Liver (tissue), 3 donors: ENCODE measurements at regions not wholly inside any gene's neighbourhood (a gene's known extent, or its start where the extent isn't known, plus 50 kb on each side); places are given as distances from the start of the nearest gene placed in this dataset.

Experiments
- ATF3 ChIP-seq: IDR thresholded peaks from 2 replicates; pipeline ENCODE4 v1.6.1; 2016; ENCODE audit warnings: antibody characterized with exemption
- CTCF ChIP-seq: fragments of 150-350 bp; IDR thresholded peaks from 2 replicates; pipeline ENCODE4 v1.5.1; 2017; ENCODE audit warnings: improper control_type of control experiment, low read depth, low read length; ENCODE audit not compliant: missing input control
- GABPA ChIP-seq, 2 donors: IDR thresholded peaks in 1 of 2; conservative IDR thresholded peaks in 1 of 2; 2 replicates each; pipeline ENCODE4 v1.6.1; 2016; ENCODE audit warnings: antibody characterized with exemption in 2 of 2, mild to moderate bottlenecking in 1 of 2, moderate library complexity in 1 of 2
- MAX ChIP-seq: IDR thresholded peaks from 2 replicates; pipeline ENCODE4 v1.6.1; 2016; ENCODE audit warnings: antibody characterized with exemption
- NR2F2 ChIP-seq: IDR thresholded peaks from 2 replicates; pipeline ENCODE4 v1.6.1; 2016; ENCODE audit warnings: antibody characterized with exemption
- TAF1 ChIP-seq: conservative IDR thresholded peaks from 2 replicates; pipeline ENCODE4 v1.6.1; 2016; ENCODE audit warnings: antibody characterized with exemption, mild to moderate bottlenecking
- donor health status: healthy.
- donor health status: healthy.

GRCh38 chr6:169868458-169868857, 117.0 kb downstream of the ERMARD start:
- TF ChIP-seq GABPA (IDR thresholded peaks at IDR 0.05 in 1 of 2, conservative IDR thresholded peaks at IDR 0.05 in 1 of 2): no peak
- TF ChIP-seq MAX: no peak
- no peak for TF ChIP-seq CTCF
- TF ChIP-seq TAF1: no peak
- no peak for TF ChIP-seq ATF3
- TF ChIP-seq NR2F2: no peak
